HFFc6 (cell line): ENCODE measurements at regions not wholly inside any gene's neighbourhood (a gene's known extent, or its start where the extent isn't known, plus 50 kb on each side); places are given as distances from the start of the nearest gene placed in this dataset.
"Not testable (repeated sequence)": the region's sequence is repeated elsewhere in the genome, so short reads cannot be mapped to it uniquely, and the experiment has no call there.

Experiments used
- DNase-seq: peaks from one replicate; pipeline ENCODE4 v3.0.0-alpha.2; 2018
- H3K27ac Mint-ChIP-seq: 2 replicates; pipeline ENCODE4 v1.8.0; 2020; ENCODE audit warnings: mild to moderate bottlenecking, mixed read lengths
- H3K27me3 Mint-ChIP-seq: 2 replicates; pipeline ENCODE4 v1.8.0; 2021; ENCODE audit warnings: mild to moderate bottlenecking, moderate library complexity, mixed read lengths; ENCODE audit not compliant: insufficient read depth
- H3K36me3 Mint-ChIP-seq: 2 replicates; pipeline ENCODE4 v1.8.0; 2021; ENCODE audit warnings: low read depth, mixed read lengths
- H3K4me1 Mint-ChIP-seq: 2 replicates; pipeline ENCODE4 v1.8.0; 2020; ENCODE audit warnings: low read depth, mixed read lengths
- H3K4me3 Mint-ChIP-seq: 2 replicates; pipeline ENCODE4 v1.8.0; 2020; ENCODE audit warnings: mild to moderate bottlenecking, moderate library complexity, mixed read lengths
- H3K9me3 Mint-ChIP-seq: 2 replicates; pipeline ENCODE4 v1.8.0; 2020; ENCODE audit warnings: mild to moderate bottlenecking, mixed read lengths
- TF ChIP-seq, protein P1 (sequence below): fragments of 200-600 bp; sonication (generic); IDR thresholded peaks from 2 replicates; pipeline ENCODE4 v1.5.0; 2021; ENCODE audit warnings: antibody characterized with exemption, mild to moderate bottlenecking

DNA sequence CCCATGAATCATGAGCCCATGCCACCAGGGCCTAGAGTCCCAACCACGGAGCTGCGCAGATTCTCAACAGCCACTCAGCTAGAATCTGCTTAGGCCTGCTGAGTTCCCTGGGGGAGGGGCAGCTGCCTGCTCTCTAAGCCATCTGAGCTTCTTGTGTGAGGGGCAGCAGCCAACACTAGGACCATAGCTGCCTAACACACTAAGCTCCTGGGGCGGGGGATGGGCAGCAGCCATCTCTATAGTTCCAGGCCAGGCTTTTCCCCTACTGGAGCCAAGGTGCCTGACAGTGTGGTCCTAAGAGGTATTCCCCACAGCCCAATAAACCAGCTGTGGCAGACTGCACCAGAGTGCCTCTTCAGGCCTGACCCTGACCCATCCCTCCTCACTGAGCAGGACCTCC is 255.9 kb upstream of the ACO1 start:
- Mint-ChIP-seq H3K4me1 (no peaks in the 10 kb centered on the region), H3K36me3 (no peaks in the 10 kb centered on the region), H3K4me3 (no peak overlapping the region), H3K27me3 (no peaks in the 10 kb centered on the region), H3K27ac (no peak overlapping the region), H3K9me3 (peaks cover 55% of the 10 kb centered on the region)
- TF ChIP-seq, protein P1, sequence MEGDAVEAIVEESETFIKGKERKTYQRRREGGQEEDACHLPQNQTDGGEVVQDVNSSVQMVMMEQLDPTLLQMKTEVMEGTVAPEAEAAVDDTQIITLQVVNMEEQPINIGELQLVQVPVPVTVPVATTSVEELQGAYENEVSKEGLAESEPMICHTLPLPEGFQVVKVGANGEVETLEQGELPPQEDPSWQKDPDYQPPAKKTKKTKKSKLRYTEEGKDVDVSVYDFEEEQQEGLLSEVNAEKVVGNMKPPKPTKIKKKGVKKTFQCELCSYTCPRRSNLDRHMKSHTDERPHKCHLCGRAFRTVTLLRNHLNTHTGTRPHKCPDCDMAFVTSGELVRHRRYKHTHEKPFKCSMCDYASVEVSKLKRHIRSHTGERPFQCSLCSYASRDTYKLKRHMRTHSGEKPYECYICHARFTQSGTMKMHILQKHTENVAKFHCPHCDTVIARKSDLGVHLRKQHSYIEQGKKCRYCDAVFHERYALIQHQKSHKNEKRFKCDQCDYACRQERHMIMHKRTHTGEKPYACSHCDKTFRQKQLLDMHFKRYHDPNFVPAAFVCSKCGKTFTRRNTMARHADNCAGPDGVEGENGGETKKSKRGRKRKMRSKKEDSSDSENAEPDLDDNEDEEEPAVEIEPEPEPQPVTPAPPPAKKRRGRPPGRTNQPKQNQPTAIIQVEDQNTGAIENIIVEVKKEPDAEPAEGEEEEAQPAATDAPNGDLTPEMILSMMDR, result no peak
- DNase-seq, result no peak

- H3K27me3 Mint-ChIP-seq, H3K4me3 Mint-ChIP-seq, H3K4me1 Mint-ChIP-seq, H3K27ac Mint-ChIP-seq, DNase-seq, H3K36me3 Mint-ChIP-seq: not testable (repeated sequence)
- peaks cover 56% of the 10 kb centered on the region for H3K9me3 Mint-ChIP-seq
These were observed 253.7 kb upstream of the ACO1 start for GRCh38 chr9:32130709-32131108.

DNA sequence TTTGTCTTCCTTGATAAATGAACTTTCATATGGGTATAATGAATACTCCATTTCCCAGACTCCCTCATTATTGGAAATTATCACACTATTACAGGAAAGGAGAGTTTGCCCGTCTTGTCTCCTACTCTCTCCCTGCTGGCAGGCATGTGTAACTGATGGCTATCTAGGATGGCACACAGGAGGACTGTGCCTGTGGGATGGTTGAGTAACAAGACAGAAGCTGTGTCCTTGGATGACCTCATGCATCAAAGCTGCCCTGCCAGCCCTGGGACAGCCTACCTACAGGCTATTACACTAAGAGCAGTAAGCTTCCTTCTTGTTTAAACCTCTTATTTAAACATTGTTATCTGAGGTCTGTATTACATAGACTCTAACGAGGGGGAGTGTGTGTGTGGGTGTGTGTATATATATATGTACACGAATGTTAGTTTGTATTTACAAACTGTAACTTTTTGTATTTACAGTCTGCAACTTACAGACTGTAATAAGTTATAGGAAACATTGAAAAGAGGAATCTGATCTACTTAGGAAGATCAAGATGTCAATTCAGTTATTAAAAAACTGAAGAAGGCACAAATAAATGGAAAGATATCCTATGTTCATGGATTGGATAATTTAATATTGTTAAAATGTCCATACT is 247.6 kb upstream of the ACO1 start:
- Mint-ChIP-seq H3K9me3 (peaks cover 33% of the 10 kb centered on the region), H3K4me1 (no peaks in the 10 kb centered on the region), H3K4me3 (no peak overlapping the region), H3K27me3 (no peaks in the 10 kb centered on the region), H3K27ac (no peak overlapping the region), H3K36me3 (no peaks in the 10 kb centered on the region)
- TF ChIP-seq, protein P1, result no peak
- no peak for DNase-seq

GRCh38 chr9:32142074-32142473 is 242.4 kb upstream of the ACO1 start:
- Mint-ChIP-seq H3K27me3 (no peaks in the 10 kb centered on the region), H3K36me3 (no peaks in the 10 kb centered on the region), H3K4me3 (no peak overlapping the region), H3K27ac (no peak overlapping the region), H3K9me3 (peaks cover 23% of the 10 kb centered on the region), H3K4me1 (no peaks in the 10 kb centered on the region)
- DNase-seq, result no peak
- TF ChIP-seq, protein P1, result no peak

DNA sequence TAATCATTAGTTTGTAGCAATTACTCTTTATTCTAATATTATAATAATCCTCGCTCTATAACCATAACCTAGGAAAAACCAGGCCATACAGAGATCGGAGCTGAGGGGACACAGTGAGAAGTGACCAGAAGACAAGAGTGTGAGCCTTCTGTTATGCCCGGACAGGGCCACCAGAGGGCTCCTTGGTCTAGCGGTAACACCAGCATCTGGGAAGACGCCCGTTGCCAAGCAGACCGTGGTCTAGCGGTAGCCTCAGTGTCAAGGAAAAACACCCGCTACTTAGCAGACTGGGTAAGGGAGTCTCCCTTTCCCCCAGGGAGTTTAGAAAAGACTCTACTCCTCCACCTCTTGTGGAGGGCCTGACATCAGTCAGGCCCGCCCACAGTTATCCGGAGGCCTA is 235.9 kb upstream of the ACO1 start:
- not testable (repeated sequence) for H3K4me3 Mint-ChIP-seq, H3K9me3 Mint-ChIP-seq, H3K36me3 Mint-ChIP-seq, H3K27ac Mint-ChIP-seq, H3K27me3 Mint-ChIP-seq, H3K4me1 Mint-ChIP-seq, DNase-seq

GRCh38 chr9:32161209-32161608 is 223.2 kb upstream of the ACO1 start:
- DNase-seq, result no peak
- H3K4me3 Mint-ChIP-seq, result no peak overlapping the region
- TF ChIP-seq, protein P1, result no peak
- H3K27me3 Mint-ChIP-seq, result no peaks in the 10 kb centered on the region
- H3K4me1 Mint-ChIP-seq, result no peaks in the 10 kb centered on the region
- H3K36me3 Mint-ChIP-seq, result no peaks in the 10 kb centered on the region
- no peak overlapping the region for H3K27ac Mint-ChIP-seq
- peaks cover 13% of the 10 kb centered on the region for H3K9me3 Mint-ChIP-seq

DNA sequence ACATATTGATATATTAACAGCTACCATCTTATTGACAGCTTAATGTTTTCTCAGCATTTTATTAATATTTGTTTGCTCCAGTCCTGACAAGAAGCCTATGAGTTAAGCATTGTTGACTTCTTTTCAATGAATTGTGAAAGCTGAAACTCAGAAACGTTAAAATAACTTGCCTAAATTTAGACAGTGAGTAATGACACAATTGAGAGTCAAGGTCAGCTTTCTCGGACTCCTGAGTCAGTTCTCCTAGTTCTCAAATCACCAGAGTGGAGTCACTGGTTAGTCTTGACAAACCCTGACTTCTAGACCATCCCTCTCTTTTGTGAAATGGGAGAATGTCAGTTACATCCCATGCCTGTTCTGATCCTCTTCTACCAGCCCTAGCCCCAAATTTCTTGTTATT is 222.7 kb upstream of the ACO1 start:
- no peak overlapping the region for H3K27ac Mint-ChIP-seq
- H3K9me3 Mint-ChIP-seq, result peaks cover 9% of the 10 kb centered on the region; the same call in 1 of the 2 replicates
- no peaks in the 10 kb centered on the region for H3K4me1 Mint-ChIP-seq

DNA sequence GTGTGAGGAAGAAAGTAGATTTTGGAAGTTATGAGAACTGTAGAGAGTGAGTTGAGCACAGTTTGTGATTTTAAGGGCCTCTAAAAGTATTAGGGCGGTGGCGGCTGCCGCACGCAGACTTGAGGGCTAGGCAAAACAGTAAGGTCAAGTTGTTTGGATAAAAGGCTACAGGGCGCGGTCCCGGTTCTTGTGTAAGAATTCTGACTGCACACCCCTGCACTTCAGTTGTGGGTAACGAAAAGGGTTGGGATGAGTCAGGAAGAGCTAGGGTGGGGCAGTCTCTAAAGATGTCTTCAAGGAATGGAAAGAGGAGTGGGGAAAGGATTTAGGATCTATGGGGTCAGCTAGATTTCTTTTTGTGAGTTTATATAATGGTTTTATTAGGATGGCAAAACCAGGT is 218.1 kb upstream of the ACO1 start:
- H3K36me3 Mint-ChIP-seq, H3K27me3 Mint-ChIP-seq, H3K4me1 Mint-ChIP-seq, DNase-seq, H3K4me3 Mint-ChIP-seq, H3K27ac Mint-ChIP-seq: not testable (repeated sequence)
- H3K9me3 Mint-ChIP-seq, result peaks cover 12% of the 10 kb centered on the region

More for the DNA sequence above, 222.7 kb upstream of the ACO1 start:
- TF ChIP-seq, protein P1, result no peak
- H3K4me3 Mint-ChIP-seq, result no peak overlapping the region
- no peak for DNase-seq
- no peaks in the 10 kb centered on the region for H3K36me3 Mint-ChIP-seq
- no peaks in the 10 kb centered on the region for H3K27me3 Mint-ChIP-seq
